Panc1 (cell line): ENCODE measurements at regions not wholly inside any gene's neighbourhood (a gene's known extent, or its start where the extent isn't known, plus 50 kb on each side); places are given as distances from the start of the nearest gene placed in this dataset.

Source experiments
- ATAC-seq: fragments of 200-7000 bp; cut with Tn5 transposase; 2 replicates; pipeline ENCODE4 v1.9.1; 2020; ENCODE audit warnings: mild to moderate bottlenecking, moderate library complexity
- BruUV-seq: library from RNA; stranded (reverse); fragments of 400-500 nt; replicated peaks from 2 replicates; lab custom pipeline; 2021; lab: Mats Ljungman, UMichigan
- CTCF ChIA-PET: fragments of 300-600 bp; sonication (Branson Sonifier 250); formaldehyde crosslinking; loops from one replicate; lab custom pipeline; 2022; ENCODE audit warnings: antibody characterized with exemption; lab: Charles Lee
- POLR2A ChIA-PET: fragments of 300-600 bp; sonication (Branson Sonifier 250); formaldehyde crosslinking; loops from one replicate; lab custom pipeline; 2022; ENCODE audit warnings: antibody characterized with exemption; lab: Charles Lee
- DNase-seq: peaks from one replicate; pipeline ENCODE4 v3.0.0-alpha.2; 2010; ENCODE audit warnings: low read depth, low spot score
- H3K27ac ChIP-seq: 2 replicates; pipeline ENCODE4 v1.5.1; 2011; ENCODE audit warnings: mild to moderate bottlenecking, low read length, inconsistent platforms
- H3K27me3 ChIP-seq: fragments of 200-500 bp; sonication (Bioruptor generic); 2 replicates; pipeline ENCODE4 v1.6.0; 2014; ENCODE audit warnings: low read length, inconsistent platforms; ENCODE audit not compliant: control insufficient read depth, insufficient read depth
- H3K36me3 ChIP-seq: fragments of 200-500 bp; sonication (Bioruptor generic); 2 replicates; pipeline ENCODE4 v1.5.1; 2014; ENCODE audit warnings: inconsistent platforms, mild to moderate bottlenecking, low read length, moderate library complexity; ENCODE audit not compliant: control insufficient read depth, insufficient read depth
- H3K4me1 ChIP-seq: 2 replicates; pipeline ENCODE4 v1.5.1; 2011; ENCODE audit warnings: inconsistent platforms, mild to moderate bottlenecking, low read length, moderate library complexity; ENCODE audit not compliant: control insufficient read depth, insufficient read depth
- H3K4me3 ChIP-seq, 2 experiments: 2 replicates each; pipeline ENCODE4 v1.5.1; 2011 to 2012; ENCODE audit warnings: low read depth in 2 of 2, low read length in 2 of 2, mild to moderate bottlenecking in 2 of 2, inconsistent platforms in 1 of 2, moderate library complexity in 1 of 2
- H3K9me3 ChIP-seq: fragments of 200-500 bp; sonication (Bioruptor generic); 2 replicates; pipeline ENCODE4 v1.5.1; 2014; ENCODE audit warnings: low read depth, mild to moderate bottlenecking, inconsistent platforms, low read length, moderate library complexity; ENCODE audit not compliant: control insufficient read depth, insufficient read depth
- CTCF ChIP-seq: fragments of 450-650 bp; IDR thresholded peaks from 2 replicates; pipeline ENCODE4 v1.5.1; 2017; ENCODE audit warnings: mild to moderate bottlenecking
- POLR2AphosphoS5 ChIP-seq: IDR thresholded peaks from 2 replicates; pipeline ENCODE4 v1.6.1; 2012; ENCODE audit warnings: mild to moderate bottlenecking, low read depth, low read length, moderate library complexity
- REST ChIP-seq, 2 experiments: IDR thresholded peaks; 2 replicates each; pipeline ENCODE4 v1.6.1; 2011 to 2012; ENCODE audit warnings: low read depth in 2 of 2, control low read depth in 1 of 2, low read length in 1 of 2, mild to moderate bottlenecking in 1 of 2, moderate library complexity in 1 of 2; ENCODE audit not compliant: insufficient read depth in 1 of 2
- SIN3A ChIP-seq: IDR thresholded peaks from 2 replicates; pipeline ENCODE4 v1.6.1; 2012; ENCODE audit warnings: low read depth, mild to moderate bottlenecking, low read length, moderate library complexity, borderline replicate concordance; ENCODE audit not compliant: insufficient read depth
- TCF7L2 ChIP-seq: IDR thresholded peaks from 2 replicates; pipeline ENCODE4 v1.6.1; 2011; ENCODE audit warnings: mild to moderate bottlenecking, low read depth, low read length, inconsistent platforms
- in situ Hi-C: cut with HindIII; loops from 2 replicates; pipeline ENCODE4 v1.10.0; 2016; ENCODE audit warnings: low sequenced_read_pairs, low pct_unique_long_range_greater_than_20kb
- intact Hi-C: fragments of 100-400 bp; cut with micrococcal nuclease; formaldehyde crosslinking; loops from one replicate; pipeline ENCODE4 v1.10.0; 2022; ENCODE audit not compliant: unreplicated experiment

- Histone ChIP-seq H3K4me1 (no peaks in the 10 kb centered on the region), H3K27ac (no peak overlapping the region), H3K27me3 (no peaks in the 10 kb centered on the region), H3K9me3 (no peaks in the 10 kb centered on the region), H3K36me3 (no peaks in the 10 kb centered on the region), H3K4me3 (no peak overlapping the region)
- no peak for TF ChIP-seq POLR2AphosphoS5
- TF ChIP-seq TCF7L2: no peak
- no peak for TF ChIP-seq CTCF
- TF ChIP-seq SIN3A: no peak
- TF ChIP-seq REST (IDR thresholded peaks at IDR 0.05; ENCODE audit: insufficient read depth in 1 of 2, low read depth in 2 of 2, low read length in 1 of 2): no peak
- DNase-seq: no peak
- in situ Hi-C loops: no loop called here
- POLR2A ChIA-PET: no interaction called here
- intact Hi-C loops: no loop called here
- no TSS peak for BruUV-seq
- CTCF ChIA-PET: no interaction called here
- no peak for ATAC-seq
Observed at GRCh38 chr5:159392871-159393270, 62.6 kb upstream of the IL12B start.

DNA sequence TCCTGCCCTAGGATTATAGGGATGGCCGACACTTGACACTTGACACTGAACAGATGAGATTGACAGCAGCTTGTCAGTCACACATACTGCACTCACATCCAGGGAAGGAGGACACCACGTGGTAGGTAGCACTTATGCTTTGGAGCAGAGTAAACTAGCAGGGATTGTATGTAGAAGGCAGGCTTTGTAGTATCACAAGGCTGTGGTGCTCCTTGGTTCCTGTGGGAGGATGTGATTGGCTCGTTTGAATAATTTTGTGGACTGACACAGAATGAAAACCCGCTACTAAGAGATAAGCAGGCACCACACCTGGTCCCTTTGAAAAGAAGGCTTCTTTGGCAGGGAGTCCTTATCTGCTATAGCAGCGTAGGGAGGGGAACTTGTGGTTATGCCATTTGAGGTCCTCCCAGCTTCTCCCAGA lies 63.6 kb upstream of the IL12B start:
- in situ Hi-C loops: no loop called here
- no peaks in the 10 kb centered on the region for H3K36me3 ChIP-seq
- no peak for TF ChIP-seq REST (IDR thresholded peaks at IDR 0.05; ENCODE audit: insufficient read depth in 1 of 2, low read depth in 2 of 2, low read length in 1 of 2)
- TF ChIP-seq CTCF: no peak
- TF ChIP-seq POLR2AphosphoS5: no peak
- no peak for TF ChIP-seq SIN3A
- TF ChIP-seq TCF7L2: no peak
- CTCF ChIA-PET: no interaction called here
- DNase-seq (no peak), ATAC-seq (no peak)
- no peak overlapping the region for H3K4me3 ChIP-seq
- POLR2A ChIA-PET: no interaction called here
- no peak overlapping the region for H3K27ac ChIP-seq
- no peaks in the 10 kb centered on the region for H3K9me3 ChIP-seq
- no TSS peak for BruUV-seq
- intact Hi-C loops: no loop called here
- H3K27me3 ChIP-seq: no peaks in the 10 kb centered on the region
- no peaks in the 10 kb centered on the region for H3K4me1 ChIP-seq
